ENCODE measurements at regions not wholly inside any gene's neighbourhood (a gene's known extent, or its start where the extent isn't known, plus 50 kb on each side); places are given as distances from the start of the nearest gene placed in this dataset.
"Not testable (repeated sequence)": the region's sequence is repeated elsewhere in the genome, so short reads cannot be mapped to it uniquely, and the experiment has no call there.

- H3K79me2 ChIP-seq (ENCODE audit: insufficient read depth, low read length): no peaks in the 10 kb centered on the region
- H3K36me3 Mint-ChIP-seq (ENCODE audit: insufficient read depth in 1 of 3, low read depth in 3 of 3): no peaks in the 10 kb centered on the region
Observed at GRCh38 chr3:163707659-163708058, 1370.6 kb downstream of the SI start.

DNA sequence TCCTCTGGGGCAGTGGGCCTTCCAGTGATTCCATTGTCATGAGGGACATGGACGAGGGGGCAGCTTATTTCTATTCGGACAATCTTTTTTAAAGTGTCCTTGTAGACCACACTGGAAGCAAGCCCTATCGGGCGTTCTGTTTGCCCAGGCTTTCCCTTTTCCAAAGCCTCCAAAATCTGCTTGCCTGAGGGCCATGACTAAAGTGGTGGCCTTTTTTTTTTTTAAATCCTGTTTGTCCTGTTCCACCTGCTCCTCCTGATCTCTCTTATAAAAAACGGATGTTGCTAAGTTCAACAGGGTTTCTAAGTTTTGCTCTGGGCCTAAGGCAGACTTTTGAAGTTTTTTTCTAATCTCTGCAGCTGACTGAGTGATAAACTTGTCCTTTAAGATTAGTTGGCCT is 1380.1 kb downstream of the SI start:
- not testable (repeated sequence) for H2AK5ac ChIP-seq (ENCODE audit: insufficient read length, low read length); H3K27ac ChIP-seq (ENCODE audit: insufficient read length, low read depth, low read length); H4K20me1 ChIP-seq (ENCODE audit: control insufficient read depth, insufficient read depth, insufficient read length); DNase-seq; H2BK5ac ChIP-seq (ENCODE audit: insufficient read length, low read length); H3K4me3 Mint-ChIP-seq; H3K9me3 Mint-ChIP-seq; H3K4me1 Mint-ChIP-seq; H3K23me2 ChIP-seq (ENCODE audit: insufficient read length, low read depth, low read length, poor library complexity, severe bottlenecking); H3K4me1 ChIP-seq (ENCODE audit: insufficient read depth, low read length); H2BK15ac ChIP-seq (ENCODE audit: low read depth, low read length); H3K79me1 ChIP-seq (ENCODE audit: insufficient read depth, low read depth, low read length, poor library complexity, severe bottlenecking); H2BK120ac ChIP-seq (ENCODE audit: low read depth, low read length, poor library complexity, severe bottlenecking); H3K79me2 ChIP-seq (ENCODE audit: insufficient read depth, low read length); H3K27me3 Mint-ChIP-seq (ENCODE audit: low read depth); H3K18ac ChIP-seq (ENCODE audit: insufficient read length, low read depth, low read length); H4K8ac ChIP-seq (replicated peaks; ENCODE audit: insufficient read length, low read depth, low read length); H3K27ac Mint-ChIP-seq; H3K9me3 ChIP-seq (ENCODE audit: control insufficient read depth, low read depth, low read length); H4K91ac ChIP-seq (ENCODE audit: insufficient read length, low read depth, low read length); H2AFZ ChIP-seq (ENCODE audit: low read length); H3T11ph ChIP-seq (ENCODE audit: low read length); H3K4me2 ChIP-seq (ENCODE audit: insufficient read depth, insufficient read length, low read length); H2BK20ac ChIP-seq (ENCODE audit: low read depth, low read length, poor library complexity, severe bottlenecking); H3K56ac ChIP-seq (ENCODE audit: insufficient read length, low read depth, low read length); H3K23ac ChIP-seq (ENCODE audit: insufficient read length, low read depth, low read length); H3K36me3 Mint-ChIP-seq (ENCODE audit: insufficient read depth in 1 of 3, low read depth in 3 of 3); H2BK12ac ChIP-seq (ENCODE audit: insufficient read length, low read depth, low read length); H4K5ac ChIP-seq (ENCODE audit: insufficient read length, low read depth, low read length); H3K4ac ChIP-seq (ENCODE audit: low read depth, low read length); H3K27me3 ChIP-seq (ENCODE audit: insufficient read depth, low read length); H3K9ac ChIP-seq (ENCODE audit: extremely low read depth, insufficient read length, low read length); H3K14ac ChIP-seq (ENCODE audit: insufficient read depth, low read length)
- WGBS (ENCODE audit: extremely low coverage, insufficient read length, low lambda C conversion rate): no CpG with 5 or more reads among the region's 5 CpGs

More at GRCh38 chr3:163707659-163708058, 1370.6 kb downstream of the SI start:
- Histone ChIP-seq H2AK5ac (ENCODE audit: insufficient read length, low read length) (no peak overlapping the region), H3K4me2 (ENCODE audit: insufficient read depth, insufficient read length, low read length) (no peak overlapping the region), H3T11ph (ENCODE audit: low read length) (no peak overlapping the region), H3K27me3 (ENCODE audit: insufficient read depth, low read length) (no peaks in the 10 kb centered on the region), H2AFZ (ENCODE audit: low read length) (no peak overlapping the region), H3K79me1 (ENCODE audit: insufficient read depth, low read depth, low read length, poor library complexity, severe bottlenecking) (no peaks in the 10 kb centered on the region), H3K14ac (ENCODE audit: insufficient read depth, low read length) (no peak overlapping the region), H3K27ac (ENCODE audit: insufficient read length, low read depth, low read length) (no peak overlapping the region), H3K23ac (ENCODE audit: insufficient read length, low read depth, low read length) (no peak overlapping the region), H3K4me1 (ENCODE audit: insufficient read depth, low read length) (no peaks in the 10 kb centered on the region), H3K56ac (ENCODE audit: insufficient read length, low read depth, low read length) (no peak overlapping the region), H2BK120ac (ENCODE audit: low read depth, low read length, poor library complexity, severe bottlenecking) (no peak overlapping the region), H4K91ac (ENCODE audit: insufficient read length, low read depth, low read length) (no peak overlapping the region), H3K23me2 (ENCODE audit: insufficient read length, low read depth, low read length, poor library complexity, severe bottlenecking) (no peaks in the 10 kb centered on the region), H3K9ac (ENCODE audit: extremely low read depth, insufficient read length, low read length) (no peak overlapping the region), H4K5ac (ENCODE audit: insufficient read length, low read depth, low read length) (no peak overlapping the region), H2BK12ac (ENCODE audit: insufficient read length, low read depth, low read length) (no peak overlapping the region), H2BK20ac (ENCODE audit: low read depth, low read length, poor library complexity, severe bottlenecking) (no peak overlapping the region), H3K4ac (ENCODE audit: low read depth, low read length) (no peak overlapping the region), H3K18ac (ENCODE audit: insufficient read length, low read depth, low read length) (no peak overlapping the region), H2BK5ac (ENCODE audit: insufficient read length, low read length) (no peak overlapping the region), H3K9me3 (ENCODE audit: control insufficient read depth, low read depth, low read length) (no peaks in the 10 kb centered on the region), H2BK15ac (ENCODE audit: low read depth, low read length) (no peak overlapping the region), H4K8ac (replicated peaks; ENCODE audit: insufficient read length, low read depth, low read length) (no peak overlapping the region), H4K20me1 (ENCODE audit: control insufficient read depth, insufficient read depth, insufficient read length) (no peaks in the 10 kb centered on the region)
- no peak overlapping the region for H3K27ac Mint-ChIP-seq
- no peaks in the 10 kb centered on the region; a peak in 1 of 5 replicates for H3K9me3 Mint-ChIP-seq
- no peaks in the 10 kb centered on the region for H3K27me3 Mint-ChIP-seq (ENCODE audit: low read depth)
- TF ChIP-seq CTCF (conservative IDR thresholded peaks at IDR 0.05): no peak
- no peak for DNase-seq
- H3K4me1 Mint-ChIP-seq: no peaks in the 10 kb centered on the region
- no peak overlapping the region for H3K4me3 Mint-ChIP-seq
